SW 1271 (cell line): ENCODE measurements at regions not wholly inside any gene's neighbourhood (a gene's known extent, or its start where the extent isn't known, plus 50 kb on each side); places are given as distances from the start of the nearest gene placed in this dataset.

Source experiments
- DNase-seq, 2 experiments: peaks; one replicate each; lab custom pipeline; 2025; lab: John Stamatoyannopoulos, UW

DNA sequence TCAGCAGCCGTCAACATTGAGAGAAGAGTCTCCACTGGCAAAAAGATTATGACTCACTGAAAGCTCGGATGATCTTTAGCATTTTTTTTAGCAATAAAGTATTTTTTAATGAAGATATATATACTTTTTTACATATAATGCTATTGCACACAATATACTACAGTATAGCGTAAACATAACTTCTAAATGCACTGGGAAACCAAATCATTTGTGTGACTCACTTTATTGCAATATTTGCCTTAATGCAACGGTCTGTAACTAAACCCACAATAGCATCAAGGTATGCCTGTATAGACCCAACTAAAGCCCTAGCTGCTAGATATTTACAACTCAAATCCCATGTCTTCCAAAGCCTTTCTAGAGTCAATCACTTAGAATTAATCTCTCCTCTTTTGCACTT is 52.3 kb upstream of the EDNRA start:
- no peak for DNase-seq

DNA sequence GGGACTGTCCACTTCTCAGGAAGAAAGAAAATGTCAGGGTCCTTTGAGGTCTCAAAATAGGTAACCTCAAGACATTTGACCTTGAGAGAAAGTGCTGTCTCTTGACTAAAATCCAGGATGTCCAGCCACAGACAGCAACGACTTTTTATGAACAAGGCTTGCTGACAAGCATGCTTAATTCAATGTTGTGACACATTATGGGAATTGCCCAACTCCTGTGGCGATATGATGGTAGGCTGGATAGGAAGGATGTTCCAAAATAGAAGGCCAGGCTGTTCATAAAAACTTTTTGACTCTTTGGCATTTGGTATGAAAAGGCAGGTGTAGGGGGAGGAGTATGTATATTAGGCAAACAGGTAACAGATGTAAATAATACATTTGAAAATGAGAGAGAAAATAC is 50.8 kb upstream of the EDNRA start:
- DNase-seq: no peak
